H1 (cell line): ENCODE measurements at regions not wholly inside any gene's neighbourhood (a gene's known extent, or its start where the extent isn't known, plus 50 kb on each side); places are given as distances from the start of the nearest gene placed in this dataset.

Experiments used
- BACH1 ChIP-seq: IDR thresholded peaks from 2 replicates; pipeline ENCODE4 v1.6.1; 2012; ENCODE audit warnings: low read length, improper control_type of control experiment
- BRCA1 ChIP-seq: IDR thresholded peaks from 2 replicates; pipeline ENCODE4 v1.6.1; 2012; ENCODE audit warnings: low read depth, low read length, improper control_type of control experiment
- GABPA ChIP-seq: IDR thresholded peaks from 2 replicates; pipeline ENCODE4 v1.6.1; 2011; ENCODE audit warnings: mild to moderate bottlenecking, low read length, moderate library complexity, borderline replicate concordance; ENCODE audit not compliant: insufficient read depth
- KDM5A ChIP-seq: fragments of 200-600 bp; IDR thresholded peaks from 2 replicates; pipeline ENCODE4 v1.7.1; 2012; ENCODE audit warnings: mild to moderate bottlenecking, low read length, inconsistent platforms, mixed read lengths
- POU5F1 ChIP-seq: IDR thresholded peaks from 2 replicates; pipeline ENCODE4 v1.6.1; 2011; ENCODE audit warnings: low read depth, mild to moderate bottlenecking, low read length, moderate library complexity
- TCF12 ChIP-seq: IDR thresholded peaks from 2 replicates; pipeline ENCODE4 v1.6.1; 2011; ENCODE audit warnings: low read depth, mild to moderate bottlenecking, low read length

DNA sequence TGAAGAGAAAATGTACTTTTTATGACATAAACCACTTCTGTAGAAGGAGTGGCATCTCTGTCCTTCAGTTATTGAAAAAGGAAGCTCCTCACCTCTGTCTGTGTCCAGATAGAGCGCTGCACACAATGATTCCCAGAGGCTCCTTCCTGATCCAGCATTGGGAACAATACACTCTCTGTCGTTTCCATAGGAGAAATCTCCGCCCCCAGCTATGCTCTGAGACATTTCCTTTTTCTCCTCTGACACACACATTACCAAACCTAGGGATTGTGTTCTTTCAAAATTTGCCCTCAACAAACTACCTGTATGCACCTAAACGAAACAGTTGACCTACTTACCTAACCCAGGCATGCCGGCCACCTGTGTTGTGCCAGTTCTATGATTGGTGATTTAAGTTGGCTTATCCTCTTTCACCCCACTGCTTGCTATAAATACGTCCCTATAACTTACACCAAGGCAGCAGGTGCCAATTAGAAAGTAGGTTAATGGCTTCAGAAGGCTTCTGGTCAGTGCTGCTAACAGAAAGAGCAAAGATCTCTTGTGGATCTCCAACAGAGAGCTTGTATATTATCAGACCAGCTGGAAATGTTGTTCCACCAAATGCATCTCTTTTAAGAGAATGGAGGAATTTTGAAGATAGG is 140.1 kb upstream of the JCAD start (continued):
- TF ChIP-seq TCF12 (no peak), GABPA (no peak), KDM5A (no peak), BRCA1 (no peak), BACH1 (no peak), POU5F1 (no peak)
